Omental fat pad (tissue), 3 donors: ENCODE measurements at regions not wholly inside any gene's neighbourhood (a gene's known extent, or its start where the extent isn't known, plus 50 kb on each side); places are given as distances from the start of the nearest gene placed in this dataset.

Experiments
- ATAC-seq: fragments of 150-250 bp; one replicate; pipeline ENCODE4 v1.9.1; 2016; ENCODE audit warnings: mild to moderate bottlenecking, moderate library complexity; ENCODE audit not compliant: low FRiP score
- DNase-seq: peaks from one replicate; pipeline ENCODE4 v3.0.0-alpha.2; 2019; ENCODE audit warnings: low spot score
- TF ChIP-seq, protein P1 (sequence below), 3 donors: fragments of 450-650 bp; IDR thresholded peaks; one replicate each; pipeline ENCODE4 v1.5.1; 2016 to 2017; ENCODE audit warnings: antibody characterized with exemption in 3 of 3, mild to moderate bottlenecking in 3 of 3, moderate library complexity in 2 of 3

DNA sequence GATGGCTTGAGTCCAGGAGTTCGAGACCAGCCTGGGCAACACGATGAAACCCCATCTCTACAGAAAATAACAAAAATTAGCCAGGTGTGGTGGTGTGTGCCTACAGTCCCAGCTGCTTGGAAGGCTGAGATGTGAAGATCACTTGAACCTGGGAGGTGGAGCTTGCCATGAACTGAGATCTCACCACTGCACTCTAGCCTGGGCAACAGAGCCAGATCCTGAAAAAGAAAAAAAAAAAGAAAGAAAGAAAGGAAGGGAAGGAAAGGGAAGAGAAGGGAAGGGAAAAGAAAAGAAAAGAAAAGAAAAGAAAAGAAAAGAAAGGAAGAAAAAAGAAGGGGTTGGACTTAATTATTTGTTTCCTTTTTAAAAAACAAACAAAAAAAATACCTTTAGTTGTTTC lies 764.2 kb downstream of the IRX1 start:
- ATAC-seq (no peak), DNase-seq (no peak)
- TF ChIP-seq, protein P1, sequence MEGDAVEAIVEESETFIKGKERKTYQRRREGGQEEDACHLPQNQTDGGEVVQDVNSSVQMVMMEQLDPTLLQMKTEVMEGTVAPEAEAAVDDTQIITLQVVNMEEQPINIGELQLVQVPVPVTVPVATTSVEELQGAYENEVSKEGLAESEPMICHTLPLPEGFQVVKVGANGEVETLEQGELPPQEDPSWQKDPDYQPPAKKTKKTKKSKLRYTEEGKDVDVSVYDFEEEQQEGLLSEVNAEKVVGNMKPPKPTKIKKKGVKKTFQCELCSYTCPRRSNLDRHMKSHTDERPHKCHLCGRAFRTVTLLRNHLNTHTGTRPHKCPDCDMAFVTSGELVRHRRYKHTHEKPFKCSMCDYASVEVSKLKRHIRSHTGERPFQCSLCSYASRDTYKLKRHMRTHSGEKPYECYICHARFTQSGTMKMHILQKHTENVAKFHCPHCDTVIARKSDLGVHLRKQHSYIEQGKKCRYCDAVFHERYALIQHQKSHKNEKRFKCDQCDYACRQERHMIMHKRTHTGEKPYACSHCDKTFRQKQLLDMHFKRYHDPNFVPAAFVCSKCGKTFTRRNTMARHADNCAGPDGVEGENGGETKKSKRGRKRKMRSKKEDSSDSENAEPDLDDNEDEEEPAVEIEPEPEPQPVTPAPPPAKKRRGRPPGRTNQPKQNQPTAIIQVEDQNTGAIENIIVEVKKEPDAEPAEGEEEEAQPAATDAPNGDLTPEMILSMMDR (IDR thresholded peaks at IDR 0.05): no peak

DNA sequence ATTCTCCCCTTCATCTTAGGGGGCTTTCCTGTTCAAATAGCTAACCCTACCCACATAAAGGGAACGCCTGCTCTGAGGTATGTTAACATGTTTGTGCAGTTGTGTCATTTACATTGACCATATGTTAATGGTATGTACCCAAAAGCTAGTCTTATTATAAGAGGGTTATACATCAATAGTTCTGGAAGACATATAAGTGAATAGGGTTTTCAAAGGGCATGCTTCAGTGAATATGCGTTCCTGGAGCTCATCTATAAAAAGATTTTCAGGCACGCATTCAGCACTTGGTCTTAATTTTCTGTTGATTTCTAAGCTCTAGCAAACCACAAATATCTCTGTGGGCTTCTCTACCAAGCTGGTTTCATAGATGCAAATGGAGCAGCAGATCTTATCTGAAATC lies 766.1 kb downstream of the IRX1 start:
- TF ChIP-seq, protein P1 (IDR thresholded peaks at IDR 0.05): no peak
- ATAC-seq (no peak), DNase-seq (no peak)

DNA sequence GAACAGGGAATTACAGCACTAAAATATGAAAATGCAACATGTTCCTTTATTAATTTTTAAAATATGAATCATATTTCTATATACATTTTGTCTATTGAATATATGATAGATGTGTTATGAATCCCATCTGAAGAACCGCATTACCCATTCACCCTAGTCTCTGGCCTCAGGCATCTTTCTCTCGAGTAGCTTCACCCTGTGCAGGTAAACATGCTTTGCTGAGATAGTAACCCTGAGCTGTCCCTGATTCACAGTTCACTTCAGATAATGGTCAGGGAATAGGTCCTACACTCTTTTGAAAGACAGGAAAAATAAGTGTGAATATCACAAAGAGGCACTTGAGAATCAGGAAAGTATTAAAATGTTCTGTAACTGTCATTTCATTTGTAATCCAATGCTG lies 766.8 kb downstream of the IRX1 start:
- DNase-seq: no peak
- no peak for ATAC-seq
- TF ChIP-seq, protein P1 (IDR thresholded peaks at IDR 0.05): no peak

DNA sequence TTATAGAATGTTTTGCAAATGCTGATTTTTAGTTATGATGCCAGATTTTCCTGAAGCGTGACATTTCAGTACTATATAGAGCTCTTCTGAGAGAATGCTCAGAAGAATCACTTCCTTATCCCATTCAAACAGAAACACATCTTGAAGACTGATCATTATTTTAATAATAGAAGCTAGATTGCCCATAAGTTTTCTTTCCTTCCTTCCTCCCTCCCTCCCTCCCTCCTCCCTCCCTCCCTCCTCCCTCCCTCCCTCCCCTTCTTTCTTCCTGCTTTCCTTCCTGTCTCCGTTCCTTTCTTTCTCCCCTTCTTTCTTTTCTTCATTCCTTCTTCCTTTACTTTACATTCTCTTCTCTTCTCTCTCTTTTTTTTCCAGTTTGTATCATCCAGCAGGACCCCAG lies 767.4 kb downstream of the IRX1 start:
- TF ChIP-seq, protein P1 (IDR thresholded peaks at IDR 0.05): no peak
- no peak for ATAC-seq
- no peak for DNase-seq

DNA sequence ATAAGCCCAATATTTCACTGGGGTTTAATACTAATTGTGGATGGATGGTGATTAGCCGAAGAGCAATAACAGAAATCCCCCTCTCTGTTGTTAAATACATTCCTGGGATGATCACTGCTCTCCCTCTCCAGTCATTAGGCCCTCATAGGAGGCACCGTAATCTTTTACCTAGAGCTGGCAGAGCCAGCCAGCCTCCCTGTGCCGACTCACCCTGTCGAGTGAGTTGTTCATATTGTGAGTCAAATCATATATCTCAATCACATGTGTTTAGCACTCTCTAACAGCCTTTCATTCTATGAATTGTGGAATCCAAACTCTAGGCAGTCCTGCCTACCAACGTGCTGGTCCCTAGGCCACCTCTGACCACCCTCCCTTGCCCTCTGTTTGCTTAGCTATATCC lies 771.0 kb downstream of the IRX1 start:
- ATAC-seq: no peak
- no peak for DNase-seq
- TF ChIP-seq, protein P1 (IDR thresholded peaks at IDR 0.05): no peak

DNA sequence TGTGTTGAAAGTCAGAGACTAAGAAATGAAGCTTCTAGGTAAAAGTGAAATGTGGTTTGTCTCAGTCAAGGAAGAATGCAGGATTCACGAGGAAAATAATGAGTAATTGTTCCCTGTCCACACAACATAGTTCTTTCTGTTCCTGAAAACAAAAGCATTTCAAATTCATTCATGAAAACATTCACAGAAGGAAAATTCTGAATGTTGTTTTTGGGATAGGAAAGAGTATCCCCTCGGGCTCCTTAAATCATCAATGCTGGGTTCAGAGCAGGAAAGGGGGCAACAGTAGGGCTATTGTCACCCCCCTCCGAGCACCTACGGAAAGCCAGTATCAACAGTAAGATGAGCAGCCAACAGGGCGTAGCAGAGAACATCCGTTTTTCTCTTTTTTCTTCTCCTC lies 769.9 kb upstream of the ADAMTS16 start:
- DNase-seq (no peak), ATAC-seq (no peak)
- TF ChIP-seq, protein P1 (IDR thresholded peaks at IDR 0.05): no peak

DNA sequence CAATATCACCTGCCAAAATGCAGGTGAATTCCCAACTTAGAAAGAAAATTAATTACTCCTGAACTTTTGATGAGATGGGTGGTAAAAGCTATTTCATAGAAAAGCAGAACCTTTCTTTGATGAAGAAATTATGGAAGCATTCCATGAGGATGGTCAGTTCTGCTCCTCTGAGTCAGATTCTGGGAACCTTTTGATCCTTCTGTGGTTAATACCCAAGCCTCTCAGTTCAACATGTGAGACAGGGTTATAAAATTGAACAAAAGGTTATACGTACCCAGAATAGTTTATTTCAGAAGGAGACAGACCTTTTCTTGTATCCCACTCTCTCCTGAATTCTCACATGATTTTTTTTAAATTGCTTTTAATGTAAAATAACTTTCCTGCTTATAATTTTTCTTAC lies 767.6 kb upstream of the ADAMTS16 start:
- ATAC-seq (no peak), DNase-seq (no peak)
- TF ChIP-seq, protein P1 (IDR thresholded peaks at IDR 0.05): no peak
